ENCODE measurements at regions not wholly inside any gene's neighbourhood (a gene's known extent, or its start where the extent isn't known, plus 50 kb on each side); places are given as distances from the start of the nearest gene placed in this dataset.
A peak's percentile ranks its signal among the peaks of the same experiment; 100 is the strongest.
"Not testable (repeated sequence)": the region's sequence is repeated elsewhere in the genome, so short reads cannot be mapped to it uniquely, and the experiment has no call there.

DNA sequence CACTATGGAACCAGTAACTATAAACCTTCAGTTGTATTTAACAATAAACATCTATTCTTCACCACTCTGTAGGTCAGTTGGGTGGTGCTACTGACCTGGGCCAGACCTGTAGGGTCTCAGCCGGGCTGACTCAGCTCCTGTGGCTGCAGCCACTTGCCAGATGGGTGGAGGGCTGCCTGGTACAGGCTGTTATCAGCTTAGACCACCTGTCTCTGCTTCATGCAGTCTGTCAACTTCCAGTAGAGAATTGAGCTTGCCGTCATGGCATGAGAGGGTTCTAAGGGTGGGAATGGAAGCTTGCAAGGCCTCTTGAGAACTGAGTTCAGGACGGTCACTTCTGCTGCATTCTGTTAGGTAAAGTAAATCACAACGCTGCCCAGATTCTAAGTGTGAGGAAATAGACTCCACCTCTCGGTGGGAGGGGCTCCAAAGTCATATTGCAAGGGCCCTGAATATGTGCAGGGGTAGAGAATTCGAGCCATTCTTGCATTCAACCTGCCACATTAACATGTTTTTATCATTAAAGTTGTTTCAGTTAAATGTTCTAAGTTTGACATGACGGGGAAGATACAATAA, 81.5 kb upstream of the PABPC3 start:
- not testable (repeated sequence) for DNase-seq; H3K9me3 Mint-ChIP-seq; H3K4me1 Mint-ChIP-seq (ENCODE audit: low read depth); H3K36me3 Mint-ChIP-seq (ENCODE audit: low read depth); H3K4me3 Mint-ChIP-seq; H3K27ac Mint-ChIP-seq
- H3K27me3 Mint-ChIP-seq, result peaks cover 58% of the 10 kb centered on the region

DNA sequence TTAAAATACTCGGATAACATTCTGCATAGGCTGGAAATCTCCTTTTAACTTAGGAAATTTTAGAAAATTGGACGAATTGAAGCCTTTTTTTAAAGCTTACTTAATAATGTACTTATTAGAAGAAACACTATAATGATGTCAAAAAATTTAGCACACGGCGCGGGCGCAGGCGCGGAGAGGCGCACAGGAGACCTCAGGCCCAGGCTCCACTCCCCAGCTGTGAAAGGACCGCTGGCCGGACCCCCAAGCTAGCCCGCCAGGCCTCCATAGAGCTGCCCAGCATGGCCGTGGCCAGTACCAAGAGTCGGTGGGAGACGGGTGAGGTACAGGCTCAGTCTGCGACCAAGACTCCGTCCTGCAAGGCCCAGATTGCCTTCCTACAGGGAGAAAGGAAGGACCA, 78.8 kb upstream of the PABPC3 start:
- H3K27ac Mint-ChIP-seq; H3K9me3 Mint-ChIP-seq; H3K36me3 Mint-ChIP-seq (ENCODE audit: low read depth); DNase-seq; H3K4me1 Mint-ChIP-seq (ENCODE audit: low read depth); H3K4me3 Mint-ChIP-seq: not testable (repeated sequence)
- peaks cover 63% of the 10 kb centered on the region for H3K27me3 Mint-ChIP-seq

DNA sequence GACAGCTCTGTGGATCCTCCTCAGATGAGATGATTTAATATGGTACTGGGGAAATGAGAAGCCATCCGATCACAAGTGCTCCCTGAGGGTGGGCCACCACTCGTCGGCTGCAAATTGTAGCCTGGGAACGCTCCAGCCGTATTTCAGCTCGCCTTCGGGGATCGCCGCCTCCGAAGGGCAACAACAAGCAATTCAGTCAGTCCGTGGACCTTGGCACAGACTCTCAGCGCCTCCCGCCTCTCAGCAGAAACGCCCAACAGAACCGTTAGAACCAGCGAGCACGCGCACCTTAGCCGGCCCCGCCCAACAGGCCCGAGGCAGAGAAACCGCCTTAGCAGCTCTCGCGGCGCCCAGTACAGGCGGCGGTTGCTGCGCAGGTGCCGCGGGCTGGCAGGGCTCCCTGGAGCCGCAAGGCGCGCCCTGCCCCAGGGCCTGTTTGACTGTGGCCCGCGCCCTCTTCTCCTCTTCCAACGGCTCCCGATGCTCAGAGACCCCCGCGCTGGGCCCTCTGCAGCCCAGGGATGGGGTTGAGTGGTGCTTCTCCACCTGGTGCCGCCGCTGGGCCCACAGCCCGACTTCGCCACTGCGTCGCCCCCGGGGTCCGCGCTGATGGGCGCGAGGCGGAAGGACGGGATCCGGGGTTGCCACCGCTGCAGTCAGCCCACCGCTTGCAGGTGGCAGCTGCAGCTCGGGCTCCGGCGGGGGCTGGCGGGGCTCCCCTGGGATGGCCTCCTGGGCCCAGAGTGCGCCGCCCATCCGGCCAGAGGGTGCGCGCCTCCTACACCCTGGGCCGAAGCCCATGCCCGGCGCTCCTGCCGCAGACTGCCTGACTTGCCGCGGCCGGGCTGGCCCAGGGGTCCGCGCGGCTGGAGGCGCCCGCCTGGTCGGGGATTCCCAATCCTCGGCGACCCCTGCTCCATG, 77.9 kb upstream of the PABPC3 start:
- not testable (repeated sequence) for H3K27ac Mint-ChIP-seq; H3K9me3 Mint-ChIP-seq; H3K4me1 Mint-ChIP-seq (ENCODE audit: low read depth); H3K36me3 Mint-ChIP-seq (ENCODE audit: low read depth)
- H3K27me3 Mint-ChIP-seq, result peaks cover 60% of the 10 kb centered on the region
- DNase-seq, result peak; percentile 38
- H3K4me3 Mint-ChIP-seq, result peak overlapping the region; percentile 56

DNA sequence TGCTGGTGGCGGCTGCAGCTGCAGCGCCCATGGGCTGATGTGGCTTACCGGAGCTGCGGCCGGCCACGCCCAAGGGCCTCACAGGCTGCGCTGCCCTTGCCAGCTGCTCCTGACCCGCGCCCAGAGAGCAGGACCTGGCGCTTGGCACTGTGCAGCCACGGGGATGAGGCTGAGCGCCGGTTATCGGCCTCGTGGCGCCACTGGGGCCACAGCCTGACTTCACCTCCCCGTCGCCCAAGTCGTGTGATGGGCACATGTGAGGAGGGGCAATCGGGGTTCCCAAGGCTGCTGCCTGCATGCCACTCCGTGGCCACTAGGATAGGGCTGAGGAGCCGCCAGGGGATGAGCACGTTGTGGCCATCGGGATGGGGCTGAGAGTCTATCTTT, 77.2 kb upstream of the PABPC3 start:
- Mint-ChIP-seq H3K36me3 (ENCODE audit: low read depth) (no peaks in the 10 kb centered on the region), H3K4me1 (ENCODE audit: low read depth) (peaks cover 7% of the 10 kb centered on the region), H3K9me3 (no peaks in the 10 kb centered on the region), H3K4me3 (no peak overlapping the region), H3K27ac (no peak overlapping the region), H3K27me3 (peaks cover 58% of the 10 kb centered on the region)
- DNase-seq, result no peak

DNA sequence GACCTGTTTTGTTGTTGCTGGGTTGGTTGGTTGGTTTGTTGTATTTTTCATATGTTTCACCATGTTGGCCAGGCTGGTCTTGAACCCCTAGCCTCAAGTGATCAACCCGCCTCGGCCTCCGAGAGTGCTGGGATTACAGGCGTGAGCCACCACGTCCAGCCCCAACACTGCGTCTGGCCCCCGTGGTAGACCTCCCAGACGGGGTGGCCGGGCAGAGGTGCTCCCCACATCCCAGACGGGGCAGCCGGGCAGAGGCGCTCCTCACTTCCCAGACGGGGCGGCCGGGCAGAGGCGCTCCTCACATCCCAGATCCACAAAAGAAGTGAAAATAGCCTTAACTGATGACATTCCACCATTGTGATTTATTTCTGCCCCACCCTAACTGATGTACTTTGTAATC, 76.2 kb upstream of the PABPC3 start:
- H3K4me3 Mint-ChIP-seq; H3K4me1 Mint-ChIP-seq (ENCODE audit: low read depth); DNase-seq; H3K27ac Mint-ChIP-seq; H3K36me3 Mint-ChIP-seq (ENCODE audit: low read depth); H3K9me3 Mint-ChIP-seq: not testable (repeated sequence)
- peaks cover 62% of the 10 kb centered on the region for H3K27me3 Mint-ChIP-seq

DNA sequence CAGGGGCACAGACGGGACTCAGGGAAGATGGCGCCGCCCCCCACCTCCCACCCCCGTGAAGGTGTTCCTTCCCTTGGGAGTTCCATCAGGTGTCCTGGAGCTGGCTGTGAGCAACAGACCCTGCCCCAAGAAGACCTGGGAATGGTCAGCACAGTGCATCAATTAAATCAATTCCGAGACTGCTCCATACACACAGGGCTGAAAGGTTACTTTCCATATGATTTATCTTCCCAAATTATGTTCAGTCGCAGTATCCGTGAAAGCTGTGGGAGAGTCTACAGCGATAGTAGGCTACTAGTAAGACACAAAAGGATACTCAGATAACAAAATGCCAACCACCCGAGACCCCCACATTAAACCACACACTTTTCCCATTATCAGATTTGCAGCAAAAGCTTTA, 71.8 kb upstream of the PABPC3 start:
- H3K27me3 Mint-ChIP-seq, result peaks cover 49% of the 10 kb centered on the region
- H3K4me3 Mint-ChIP-seq, result no peak overlapping the region
- H3K27ac Mint-ChIP-seq, result no peak overlapping the region
- H3K9me3 Mint-ChIP-seq, result no peaks in the 10 kb centered on the region
- DNase-seq, result no peak
- no peaks in the 10 kb centered on the region for H3K4me1 Mint-ChIP-seq (ENCODE audit: low read depth)
- no peaks in the 10 kb centered on the region for H3K36me3 Mint-ChIP-seq (ENCODE audit: low read depth)

DNA sequence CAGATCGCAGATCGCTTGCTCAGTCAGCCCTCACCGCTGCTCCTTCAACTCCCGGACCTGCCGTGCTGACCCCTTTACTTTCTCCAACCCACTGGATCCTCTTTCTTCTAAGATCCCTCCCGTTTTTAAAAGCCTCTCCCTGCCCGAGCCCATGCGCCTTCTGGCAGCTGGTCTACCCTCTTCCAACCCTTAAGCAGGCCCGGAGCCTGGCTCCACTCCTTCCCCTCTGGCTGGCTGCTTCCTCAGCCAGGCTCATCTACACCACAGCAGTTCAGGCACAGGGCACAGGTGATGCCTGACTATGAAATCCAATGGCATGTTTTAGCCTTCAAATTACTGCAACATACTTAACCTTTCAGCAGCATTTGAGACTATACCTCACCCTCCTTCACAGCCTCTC, 63.8 kb upstream of the PABPC3 start:
- Mint-ChIP-seq H3K9me3 (no peaks in the 10 kb centered on the region), H3K36me3 (ENCODE audit: low read depth) (no peaks in the 10 kb centered on the region), H3K4me1 (ENCODE audit: low read depth) (no peaks in the 10 kb centered on the region), H3K27ac (no peak overlapping the region), H3K27me3 (peaks cover 51% of the 10 kb centered on the region), H3K4me3 (no peak overlapping the region)
- no peak for DNase-seq

DNA sequence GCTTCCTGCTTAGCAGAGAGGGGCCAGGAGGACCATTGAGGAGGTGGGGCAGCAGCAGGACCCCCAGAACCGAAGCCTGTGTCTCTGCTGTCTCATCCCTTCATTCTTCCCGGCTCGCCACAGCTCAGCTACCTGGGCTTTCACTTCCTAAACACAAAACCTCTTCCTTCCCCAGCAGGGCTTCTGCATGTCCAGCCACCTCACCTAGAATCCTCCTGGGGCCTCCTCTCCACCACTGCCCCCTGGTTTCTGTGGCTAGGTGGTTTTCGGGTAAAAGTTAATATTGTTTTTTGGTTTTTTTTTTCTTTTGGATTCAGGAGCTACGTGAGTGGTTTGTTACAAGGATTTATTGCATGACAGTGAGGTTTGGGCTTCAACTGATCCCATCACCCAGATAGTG, 61.8 kb upstream of the PABPC3 start:
- Mint-ChIP-seq H3K27ac (no peak overlapping the region), H3K4me1 (ENCODE audit: low read depth) (no peaks in the 10 kb centered on the region), H3K4me3 (no peak overlapping the region), H3K36me3 (ENCODE audit: low read depth) (no peaks in the 10 kb centered on the region), H3K27me3 (peaks cover 60% of the 10 kb centered on the region), H3K9me3 (no peaks in the 10 kb centered on the region)
- DNase-seq, result no peak

GRCh38 chr13:25037057-25037813, 58.7 kb upstream of the PABPC3 start:
- Mint-ChIP-seq H3K9me3 (no peaks in the 10 kb centered on the region), H3K4me3 (no peak overlapping the region), H3K27ac (no peak overlapping the region), H3K36me3 (ENCODE audit: low read depth) (no peaks in the 10 kb centered on the region), H3K27me3 (peaks cover 74% of the 10 kb centered on the region), H3K4me1 (ENCODE audit: low read depth) (no peaks in the 10 kb centered on the region)
- peak; percentile 39 for DNase-seq

GRCh38 chr13:25042151-25042865, 53.6 kb upstream of the PABPC3 start:
- no peak overlapping the region for H3K4me3 Mint-ChIP-seq
- no peak overlapping the region for H3K27ac Mint-ChIP-seq
- DNase-seq, result no peak
- peaks cover 81% of the 10 kb centered on the region for H3K27me3 Mint-ChIP-seq
- H3K4me1 Mint-ChIP-seq (ENCODE audit: low read depth), result peaks cover 4% of the 10 kb centered on the region
- H3K36me3 Mint-ChIP-seq (ENCODE audit: low read depth), result no peaks in the 10 kb centered on the region
- H3K9me3 Mint-ChIP-seq, result no peaks in the 10 kb centered on the region

GRCh38 chr13:25044071-25044470, 51.9 kb upstream of the PABPC3 start:
- Mint-ChIP-seq H3K27me3 (peaks cover 88% of the 10 kb centered on the region), H3K4me1 (ENCODE audit: low read depth) (peaks cover 4% of the 10 kb centered on the region), H3K36me3 (ENCODE audit: low read depth) (no peaks in the 10 kb centered on the region), H3K9me3 (no peaks in the 10 kb centered on the region), H3K27ac (no peak overlapping the region), H3K4me3 (no peak overlapping the region)
- no peak for DNase-seq

All from activated T-cell treated with anti-CD3 and anti-CD28 coated beads, Interleukin-2, amount 50 U/mL, for 24 hours (primary cell).